Stimulated activated CD4-positive, alpha-beta T cell treated with anti-CD3 and anti-CD28 coated beads, Interleukin-1b, Interleukin-23, amount 100 ng/mL, for 1 hour (primary cell): ENCODE measurements at regions not wholly inside any gene's neighbourhood (a gene's known extent, or its start where the extent isn't known, plus 50 kb on each side); places are given as distances from the start of the nearest gene placed in this dataset.
"Not testable (repeated sequence)": the region's sequence is repeated elsewhere in the genome, so short reads cannot be mapped to it uniquely, and the experiment has no call there.

ENCODE experiments used
- DNase-seq, 2 donors: peaks; one replicate each; pipeline ENCODE4 v3.0.0-alpha.2; 2020; ENCODE audit warnings: low read depth in 2 of 2

GRCh38 chr12:97797473-97797872, 334.9 kb downstream of the RMST start:
- DNase-seq, result no peak

DNA sequence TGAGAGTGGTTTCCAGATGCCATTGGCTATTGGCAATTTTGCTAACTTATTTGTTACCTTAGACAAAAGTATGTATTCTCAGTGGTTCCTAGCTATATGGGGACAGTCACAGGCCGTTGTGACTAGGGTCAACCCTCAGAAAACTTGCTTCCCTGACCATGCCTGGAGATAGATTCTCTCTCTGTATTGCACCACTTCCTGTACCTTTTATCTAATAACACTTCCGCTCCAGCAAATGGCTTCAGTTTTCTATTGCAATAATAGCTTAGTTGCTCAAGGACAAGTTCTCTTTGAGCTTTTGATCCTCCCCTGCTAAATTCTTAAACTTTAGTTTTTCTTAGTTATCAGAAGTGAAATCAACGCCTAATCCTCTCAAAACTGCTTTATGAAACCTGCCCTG, 338.0 kb downstream of the RMST start:
- DNase-seq, result no peak

DNA sequence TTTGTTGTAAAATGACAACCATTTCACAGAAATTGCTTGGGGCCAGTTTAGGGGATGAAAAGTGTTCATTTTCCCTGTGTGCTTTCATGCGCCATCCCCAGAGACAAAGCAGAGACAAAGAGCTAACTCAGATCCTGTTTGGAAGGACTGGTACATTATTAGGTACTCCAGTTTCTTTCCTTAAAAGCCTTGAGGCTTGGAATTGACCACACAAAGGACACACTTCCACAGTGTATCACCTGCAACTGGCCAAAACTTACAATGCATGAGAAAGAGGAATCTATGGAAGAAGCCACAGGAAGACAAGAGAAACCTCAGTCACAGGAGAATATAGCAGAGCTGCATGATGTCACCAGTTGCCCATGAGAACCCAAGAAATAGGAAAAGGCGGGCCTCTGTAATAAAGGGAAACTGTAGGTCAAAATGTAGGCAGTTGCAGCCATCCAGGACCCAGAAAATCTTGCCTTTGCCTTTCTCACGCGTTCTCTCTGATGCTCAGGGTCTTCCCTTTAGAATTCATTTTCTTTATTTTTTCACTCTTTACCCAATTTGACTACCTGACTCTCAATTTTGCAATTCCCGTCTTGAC, 339.0 kb downstream of the RMST start:
- DNase-seq, result no peak

DNA sequence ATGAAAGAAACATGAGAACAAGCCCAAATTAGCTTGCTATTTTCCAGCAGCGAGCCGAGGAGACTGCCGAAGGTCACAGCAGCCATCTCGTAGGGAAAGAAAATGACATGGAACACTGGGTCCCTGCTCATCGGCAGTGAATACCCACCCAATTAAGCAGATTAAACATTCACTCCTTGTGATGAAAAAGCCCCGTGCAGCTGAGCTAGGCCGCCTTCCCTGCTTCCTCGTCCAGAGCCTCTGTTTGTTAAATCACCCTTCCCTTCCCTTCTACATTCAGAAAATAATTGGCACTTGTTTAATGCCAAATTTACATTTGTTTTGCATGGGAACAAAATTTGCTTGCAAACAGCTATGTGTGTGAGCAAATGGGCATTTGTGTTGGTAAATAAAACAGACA, 342.5 kb downstream of the RMST start:
- DNase-seq, result no peak

DNA sequence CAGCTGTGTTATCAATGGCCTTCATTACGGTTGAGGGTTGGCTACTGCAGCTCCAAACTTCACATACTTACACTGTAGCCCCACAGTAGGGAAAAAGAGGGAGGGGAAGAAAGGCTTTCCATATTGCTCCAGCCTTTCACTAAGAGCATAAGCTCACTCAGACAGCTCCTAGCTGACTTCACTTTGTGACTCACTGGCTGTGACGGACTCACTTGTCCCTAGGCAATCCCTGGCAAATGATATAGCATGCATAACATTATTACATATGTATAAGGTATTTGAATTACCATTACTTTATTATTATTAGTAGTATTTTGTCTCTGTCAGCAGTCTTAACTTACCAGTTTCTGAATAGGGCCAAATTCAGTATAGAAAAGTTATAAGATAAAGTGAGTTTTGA, 350.7 kb downstream of the RMST start:
- no peak for DNase-seq

- DNase-seq, result no peak
Observed at GRCh38 chr12:97821806-97822205, 359.2 kb downstream of the RMST start.

- DNase-seq, result no peak
Observed at GRCh38 chr12:97835541-97835940, 372.9 kb downstream of the RMST start.

DNA sequence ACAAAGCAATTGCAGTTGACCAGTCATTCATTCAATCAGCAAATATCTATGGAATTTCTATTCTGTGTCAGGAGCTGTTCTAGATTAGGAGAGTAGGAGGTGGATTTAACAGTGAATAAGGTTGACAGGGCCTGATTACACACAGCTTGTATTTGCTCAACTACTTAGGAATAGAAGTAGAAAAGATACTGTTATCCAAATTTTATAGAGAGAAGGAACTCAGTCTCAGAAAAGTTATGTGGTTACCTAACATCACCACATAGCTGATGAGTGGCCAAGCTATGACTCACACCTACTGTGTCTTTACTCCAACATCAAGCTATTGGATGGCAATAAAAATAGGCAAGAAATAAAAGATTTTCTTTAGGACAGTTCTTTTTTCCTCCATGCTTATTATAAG, 374.8 kb downstream of the RMST start:
- DNase-seq, result no peak

- DNase-seq, result no peak
Observed at GRCh38 chr12:97848051-97848450, 385.4 kb downstream of the RMST start.

DNA sequence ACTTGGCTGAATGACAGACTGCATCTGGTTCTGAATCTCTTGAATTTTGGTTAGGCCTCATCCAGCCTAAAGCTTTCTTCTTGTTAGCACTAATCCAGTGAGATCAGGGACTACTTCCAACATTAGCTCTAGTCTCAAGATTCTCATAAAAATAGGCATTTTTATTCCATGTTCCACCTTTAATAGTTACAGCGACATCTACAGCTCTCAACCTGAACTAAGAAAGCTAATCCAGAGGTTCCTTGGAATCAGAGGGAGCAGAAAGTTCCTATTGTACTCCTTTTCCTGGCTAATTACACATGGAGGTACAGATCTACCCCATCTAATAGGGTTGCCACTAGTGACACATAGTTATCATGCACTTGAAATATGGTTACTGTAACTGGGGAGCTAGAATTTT, 391.9 kb downstream of the RMST start:
- no peak for DNase-seq

GRCh38 chr12:97862072-97862471, 399.5 kb downstream of the RMST start:
- no peak for DNase-seq

DNA sequence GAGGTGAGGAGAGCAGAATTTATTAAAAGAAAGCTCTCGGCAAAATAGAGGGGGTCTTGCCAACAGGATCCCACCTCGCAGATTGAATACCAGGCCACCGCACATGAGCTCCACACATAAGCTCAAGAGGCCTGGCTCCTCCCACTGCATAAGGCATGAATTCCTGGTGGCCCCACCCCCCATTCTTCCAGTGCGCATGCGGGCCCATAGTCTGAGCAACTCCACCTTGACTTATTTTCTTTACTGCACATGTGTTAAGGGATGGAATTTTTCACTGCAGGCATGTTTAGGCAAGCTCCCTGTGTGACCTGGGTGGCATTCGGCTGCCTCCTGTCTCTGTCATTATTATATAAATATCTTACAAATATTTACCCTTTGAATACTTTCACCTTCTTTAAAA, 412.5 kb downstream of the RMST start:
- DNase-seq, result no peak

DNA sequence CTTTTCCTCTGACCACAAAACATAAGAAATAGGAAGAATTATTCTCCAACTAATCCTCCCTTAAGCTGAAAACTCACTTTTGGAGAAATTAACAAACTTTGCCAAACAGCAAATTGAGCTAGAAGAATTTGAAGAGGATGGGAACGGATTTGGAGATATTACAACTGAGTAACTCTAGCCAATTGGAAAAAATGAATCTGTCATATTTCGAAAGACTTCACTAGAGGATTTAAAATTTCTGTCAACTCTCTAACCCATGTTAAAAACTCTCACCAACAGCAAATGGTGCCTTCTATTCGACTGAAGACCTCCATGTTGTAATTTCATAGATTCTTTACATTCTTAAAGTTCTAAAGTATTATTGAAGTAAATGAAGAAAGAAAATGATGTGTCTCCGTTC, 414.2 kb downstream of the RMST start:
- DNase-seq, result no peak

DNA sequence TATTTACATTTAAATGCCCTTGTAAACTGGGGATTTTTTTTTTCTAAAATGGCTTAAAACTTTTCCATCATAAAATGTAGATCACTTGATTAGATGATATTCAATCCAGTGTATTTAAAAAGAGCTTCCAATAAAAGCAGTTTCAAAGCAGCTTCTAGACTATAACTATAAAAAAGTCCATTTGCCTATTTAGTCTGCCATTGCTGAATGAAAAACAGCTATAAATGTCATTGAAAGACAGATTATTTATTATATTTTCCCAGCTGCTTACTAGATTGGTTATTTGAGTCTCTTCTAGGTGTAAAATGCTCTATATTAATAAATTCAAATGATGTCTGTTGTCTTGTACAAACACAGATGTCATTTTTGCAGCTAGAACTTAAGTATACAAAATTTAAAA, 414.8 kb downstream of the RMST start:
- DNase-seq, result no peak

DNA sequence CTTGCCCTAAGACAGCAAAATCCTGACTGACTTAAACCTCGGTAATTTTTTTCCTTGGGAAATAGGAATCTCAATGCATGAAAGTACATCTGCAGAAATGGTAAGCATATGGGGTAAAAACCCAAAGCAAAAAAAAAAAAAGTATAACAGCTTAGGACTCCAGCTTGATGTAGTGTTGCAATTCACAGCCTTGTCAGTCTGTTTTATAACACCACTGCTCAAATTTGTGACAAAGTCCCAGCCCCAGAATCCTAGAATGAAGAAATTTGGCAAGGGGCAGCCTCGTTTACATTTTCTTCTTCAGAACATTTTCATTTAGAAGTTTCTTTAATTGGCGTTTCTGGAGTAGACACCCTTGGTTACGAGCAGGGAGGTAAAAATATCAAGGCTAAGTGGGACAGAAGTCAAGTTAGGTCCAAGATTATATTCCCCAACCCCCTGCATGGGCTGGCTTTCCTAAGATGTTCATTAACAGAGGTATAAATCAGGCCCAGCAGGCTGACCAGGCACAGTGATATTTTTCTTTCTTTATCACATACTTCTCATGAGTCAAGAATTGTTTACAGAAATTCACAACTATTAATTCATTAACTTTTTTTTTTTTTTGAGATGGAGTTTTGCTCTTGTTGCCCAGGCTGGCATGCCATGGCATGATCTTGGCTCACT, 424.0 kb downstream of the RMST start:
- DNase-seq, result no peak

DNA sequence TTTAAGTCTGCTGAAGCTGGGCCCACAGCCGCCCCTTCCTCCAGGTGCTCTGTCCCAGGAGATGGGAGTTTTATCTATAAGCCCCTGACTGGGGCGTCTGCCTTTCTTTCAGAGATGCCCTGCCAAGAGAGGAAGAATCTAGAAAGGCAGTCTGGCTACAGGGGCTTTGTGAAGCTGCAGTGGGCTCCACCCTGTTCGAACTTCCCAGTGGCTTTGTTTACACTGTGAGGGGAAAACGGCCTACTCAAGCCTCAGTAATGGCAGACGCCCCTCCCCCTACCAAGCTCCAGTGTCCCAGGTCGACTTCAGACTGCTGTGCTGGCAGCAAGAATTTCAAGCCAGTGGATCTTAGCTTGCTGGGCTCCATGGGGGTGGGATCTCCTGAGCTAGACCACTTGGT, 435.3 kb downstream of the RMST start:
- DNase-seq, result not testable (repeated sequence)

GRCh38 chr12:97899529-97899928, 436.9 kb downstream of the RMST start:
- no peak for DNase-seq

GRCh38 chr12:97899956-97900355, 437.4 kb downstream of the RMST start:
- no peak for DNase-seq

DNA sequence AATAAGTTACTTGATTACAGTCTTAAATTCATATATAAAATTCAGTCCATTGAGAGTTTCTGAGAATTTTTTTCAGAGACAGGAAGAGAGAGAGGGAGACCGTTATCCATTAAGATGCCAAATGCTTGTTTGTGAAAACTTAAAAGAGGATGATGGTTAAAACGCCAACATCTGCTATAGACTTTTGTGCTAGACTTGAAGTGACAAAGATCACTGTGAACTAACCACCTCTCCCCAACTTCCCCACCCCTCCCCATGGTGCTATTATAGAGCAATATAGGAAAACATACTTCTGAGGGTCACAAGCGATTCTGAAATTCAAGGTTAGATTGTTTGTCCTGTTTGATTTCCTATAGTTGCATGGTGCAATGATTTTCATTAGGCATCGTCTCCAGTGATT, 440.8 kb downstream of the RMST start:
- DNase-seq, result no peak

- DNase-seq, result no peak
Observed at GRCh38 chr12:97907504-97907903, 444.9 kb downstream of the RMST start.

GRCh38 chr12:97910559-97910958, 448.0 kb downstream of the RMST start:
- no peak for DNase-seq

DNA sequence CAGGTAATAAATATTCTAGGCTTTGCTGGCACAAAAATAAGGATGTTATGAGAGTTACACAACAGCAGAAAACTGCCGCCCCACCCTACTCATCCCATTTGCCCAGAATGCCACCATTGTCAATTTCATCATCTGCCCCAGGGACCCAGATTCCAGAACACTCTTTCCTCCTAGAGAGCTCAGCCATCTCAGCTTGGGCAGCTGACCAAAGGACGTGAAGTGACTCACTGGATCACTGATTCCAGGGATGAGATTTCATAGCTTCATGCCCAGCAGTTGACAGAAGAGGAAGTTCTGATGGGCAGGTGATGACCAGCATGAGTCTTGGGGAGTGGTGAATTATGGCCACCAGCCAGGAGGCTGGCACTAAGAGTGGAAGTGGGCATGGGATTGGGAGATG, 450.3 kb downstream of the RMST start:
- DNase-seq, result no peak

DNA sequence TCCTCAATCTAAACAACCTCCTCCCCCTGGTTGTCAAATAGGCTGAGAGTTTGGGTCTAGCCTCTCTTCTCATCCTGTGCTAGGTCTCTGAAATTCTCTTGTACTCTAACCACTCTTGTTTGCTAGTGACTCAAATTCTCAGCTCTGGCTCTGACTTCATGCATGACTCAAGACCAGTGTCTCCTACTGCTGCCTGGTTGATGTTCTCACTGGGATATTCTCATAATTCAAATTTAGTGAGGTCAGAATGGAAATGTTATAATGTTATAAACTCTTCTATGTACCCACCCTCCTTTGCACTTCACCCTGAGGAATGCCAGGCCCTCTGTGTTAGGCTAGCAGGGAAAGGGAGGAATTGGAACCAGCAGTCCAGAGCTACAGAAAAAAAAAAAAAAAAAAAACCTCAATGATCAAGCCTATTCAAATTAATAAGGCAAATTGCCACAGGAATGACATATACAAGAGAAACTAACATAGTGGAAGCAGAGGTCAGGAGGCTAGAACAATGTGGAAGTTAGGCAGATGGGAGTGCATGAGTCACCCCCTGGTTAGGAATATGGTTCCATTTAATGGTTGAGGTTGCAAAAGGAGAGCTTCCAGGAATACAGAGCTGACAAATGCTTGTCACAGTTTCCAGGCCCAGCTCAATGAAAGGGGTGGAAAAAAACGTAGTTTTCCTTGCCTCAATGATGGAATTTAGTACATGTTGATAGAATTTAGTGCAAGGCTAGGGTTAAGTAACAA, 459.5 kb downstream of the RMST start:
- DNase-seq, result no peak
